ENCODE measurements at regions not wholly inside any gene's neighbourhood (a gene's known extent, or its start where the extent isn't known, plus 50 kb on each side); places are given as distances from the start of the nearest gene placed in this dataset.

GRCh38 chr3:73893089-73893488 is 268.3 kb upstream of the PDZRN3 start:
- no peak overlapping the region for H2AFZ ChIP-seq (replicated peaks)
- Mint-ChIP-seq H3K27ac (no peak overlapping the region), H3K4me3 (no peak overlapping the region), H3K9me3 (no peaks in the 10 kb centered on the region), H3K4me1 (peaks cover 3% of the 10 kb centered on the region), H3K27me3 (ENCODE audit: insufficient read depth, low read depth) (no peaks in the 10 kb centered on the region), H3K36me3 (no peaks in the 10 kb centered on the region)
- no peak overlapping the region for H3K27ac ChIP-seq
- no peaks in the 10 kb centered on the region for H3K9me3 ChIP-seq (ENCODE audit: low read depth)
- no peak for DNase-seq (ENCODE audit: low spot score)
- H3K4me2 ChIP-seq, result no peak overlapping the region
- H4K20me1 ChIP-seq (ENCODE audit: low read depth), result no peaks in the 10 kb centered on the region
- H3K4me1 ChIP-seq, result no peaks in the 10 kb centered on the region
- H3F3A ChIP-seq (ENCODE audit: low read depth), result no peaks in the 10 kb centered on the region
- no peak overlapping the region for H3K4me3 ChIP-seq
- H3K27me3 ChIP-seq, result no peaks in the 10 kb centered on the region
- no peaks in the 10 kb centered on the region for H3K79me2 ChIP-seq (ENCODE audit: low read depth)
- TF ChIP-seq EZH2 (IDR thresholded peaks at IDR 0.05) (no peak), CTCF (IDR thresholded peaks at IDR 0.05) (no peak), EZH2phosphoT487 (IDR thresholded peaks at IDR 0.05) (no peak)
- H3K9ac ChIP-seq, result no peak overlapping the region
- no peaks in the 10 kb centered on the region for H3K36me3 ChIP-seq

GRCh38 chr3:73885862-73886261 is 261.1 kb upstream of the PDZRN3 start:
- Histone ChIP-seq H3K36me3 (no peaks in the 10 kb centered on the region), H3K4me3 (no peak overlapping the region), H2AFZ (replicated peaks) (no peak overlapping the region), H4K20me1 (ENCODE audit: low read depth) (no peaks in the 10 kb centered on the region), H3K27me3 (no peaks in the 10 kb centered on the region), H3F3A (ENCODE audit: low read depth) (no peaks in the 10 kb centered on the region), H3K4me2 (no peak overlapping the region), H3K27ac (no peak overlapping the region), H3K4me1 (no peaks in the 10 kb centered on the region), H3K9ac (no peak overlapping the region), H3K79me2 (ENCODE audit: low read depth) (no peaks in the 10 kb centered on the region), H3K9me3 (ENCODE audit: low read depth) (no peaks in the 10 kb centered on the region)
- no peak for DNase-seq (ENCODE audit: low spot score)
- Mint-ChIP-seq H3K4me3 (no peak overlapping the region), H3K27me3 (ENCODE audit: insufficient read depth, low read depth) (no peaks in the 10 kb centered on the region), H3K27ac (no peak overlapping the region), H3K4me1 (peaks cover 4% of the 10 kb centered on the region), H3K9me3 (peaks cover 2% of the 10 kb centered on the region), H3K36me3 (no peaks in the 10 kb centered on the region)
- TF ChIP-seq EZH2phosphoT487 (IDR thresholded peaks at IDR 0.05), result no peak
- TF ChIP-seq EZH2 (IDR thresholded peaks at IDR 0.05), result no peak
- no peak for TF ChIP-seq CTCF (IDR thresholded peaks at IDR 0.05)

GRCh38 chr3:73884361-73884760 is 259.6 kb upstream of the PDZRN3 start:
- no peak for DNase-seq (ENCODE audit: low spot score)
- Histone ChIP-seq H3K4me2 (no peak overlapping the region), H3K36me3 (no peaks in the 10 kb centered on the region), H3K79me2 (ENCODE audit: low read depth) (no peaks in the 10 kb centered on the region), H3K9ac (no peak overlapping the region), H3K27ac (no peak overlapping the region), H2AFZ (replicated peaks) (no peak overlapping the region), H3K27me3 (no peaks in the 10 kb centered on the region), H3K4me1 (no peaks in the 10 kb centered on the region), H3K9me3 (ENCODE audit: low read depth) (no peaks in the 10 kb centered on the region), H3K4me3 (no peak overlapping the region), H4K20me1 (ENCODE audit: low read depth) (no peaks in the 10 kb centered on the region), H3F3A (ENCODE audit: low read depth) (no peaks in the 10 kb centered on the region)
- TF ChIP-seq EZH2 (IDR thresholded peaks at IDR 0.05), result no peak
- TF ChIP-seq EZH2phosphoT487 (IDR thresholded peaks at IDR 0.05), result no peak
- no peak for TF ChIP-seq CTCF (IDR thresholded peaks at IDR 0.05)
- Mint-ChIP-seq H3K27me3 (ENCODE audit: insufficient read depth, low read depth) (peaks cover 2% of the 10 kb centered on the region), H3K9me3 (peaks cover 2% of the 10 kb centered on the region), H3K36me3 (no peaks in the 10 kb centered on the region), H3K27ac (no peak overlapping the region), H3K4me3 (no peak overlapping the region), H3K4me1 (peaks cover 4% of the 10 kb centered on the region)

Data from neural progenitor cell (in vitro differentiated cells).